ENCODE measurements at regions not wholly inside any gene's neighbourhood (a gene's known extent, or its start where the extent isn't known, plus 50 kb on each side); places are given as distances from the start of the nearest gene placed in this dataset.

- no peaks in the 10 kb centered on the region for H3K4me1 ChIP-seq (ENCODE audit: low read length)
- no peak overlapping the region for H3K9ac ChIP-seq (ENCODE audit: low read length)
- DNase-seq = no peak
- no peak overlapping the region for H3K4me2 ChIP-seq (ENCODE audit: low read depth, low read length)
- no peaks in the 10 kb centered on the region for H4K20me1 ChIP-seq (ENCODE audit: insufficient read depth, low read length)
- no peak for TF ChIP-seq CTCF (IDR thresholded peaks at IDR 0.05; ENCODE audit: low read length)
- TF ChIP-seq EZH2phosphoT487 (IDR thresholded peaks at IDR 0.05; ENCODE audit: low read length) = no peak
- TF ChIP-seq EZH2 (optimal IDR thresholded peaks at IDR 0.05; ENCODE audit: low read depth, low read length) = no peak
- no peaks in the 10 kb centered on the region for H3F3A ChIP-seq (ENCODE audit: insufficient read depth, low read length)
- no peaks in the 10 kb centered on the region for H3K79me2 ChIP-seq (ENCODE audit: low read length)
- H3K27me3 ChIP-seq (replicated peaks; ENCODE audit: insufficient read depth, low read length) = no peaks in the 10 kb centered on the region
- H3K36me3 ChIP-seq (replicated peaks; ENCODE audit: insufficient read depth, low read length) = no peaks in the 10 kb centered on the region
- H3K4me3 ChIP-seq (ENCODE audit: low read length) = no peak overlapping the region
- no peak overlapping the region for H3K27ac ChIP-seq (ENCODE audit: low read length)
- H3K9me2 ChIP-seq (replicated peaks; ENCODE audit: insufficient read depth, low read length) = no peaks in the 10 kb centered on the region
- H3K9me3 ChIP-seq (replicated peaks; ENCODE audit: insufficient read depth, low read length) = no peaks in the 10 kb centered on the region
- no peak overlapping the region for H2AFZ ChIP-seq (ENCODE audit: low read length)
These were observed 130.0 kb upstream of the SLC24A5 start for GRCh38 chr15:47990821-47991220.

- no peak overlapping the region for H3K4me3 ChIP-seq (ENCODE audit: low read length)
These were observed 129.4 kb upstream of the SLC24A5 start for GRCh38 chr15:47991357-47991756.

GRCh38 chr15:47993051-47993450 is 127.7 kb upstream of the SLC24A5 start:
- Histone ChIP-seq H3K4me2 (ENCODE audit: low read depth, low read length) (no peak overlapping the region), H3K79me2 (ENCODE audit: low read length) (no peaks in the 10 kb centered on the region), H3K27ac (ENCODE audit: low read length) (no peak overlapping the region), H3K9me3 (replicated peaks; ENCODE audit: insufficient read depth, low read length) (no peaks in the 10 kb centered on the region), H3K36me3 (replicated peaks; ENCODE audit: insufficient read depth, low read length) (no peaks in the 10 kb centered on the region), H4K20me1 (ENCODE audit: insufficient read depth, low read length) (no peaks in the 10 kb centered on the region), H3K4me3 (ENCODE audit: low read length) (no peak overlapping the region), H3K4me1 (ENCODE audit: low read length) (no peaks in the 10 kb centered on the region), H3K9ac (ENCODE audit: low read length) (no peak overlapping the region), H3K9me2 (replicated peaks; ENCODE audit: insufficient read depth, low read length) (no peaks in the 10 kb centered on the region), H3K27me3 (replicated peaks; ENCODE audit: insufficient read depth, low read length) (no peaks in the 10 kb centered on the region), H2AFZ (ENCODE audit: low read length) (no peak overlapping the region), H3F3A (ENCODE audit: insufficient read depth, low read length) (no peaks in the 10 kb centered on the region)
- no peak for DNase-seq
- TF ChIP-seq EZH2phosphoT487 (IDR thresholded peaks at IDR 0.05; ENCODE audit: low read length) (no peak), EZH2 (optimal IDR thresholded peaks at IDR 0.05; ENCODE audit: low read depth, low read length) (no peak), CTCF (IDR thresholded peaks at IDR 0.05; ENCODE audit: low read length) (no peak)

More at GRCh38 chr15:47991357-47991756, 129.4 kb upstream of the SLC24A5 start:
- no peak for TF ChIP-seq EZH2phosphoT487 (IDR thresholded peaks at IDR 0.05; ENCODE audit: low read length)
- no peak for TF ChIP-seq CTCF (IDR thresholded peaks at IDR 0.05; ENCODE audit: low read length)
- no peak for TF ChIP-seq EZH2 (optimal IDR thresholded peaks at IDR 0.05; ENCODE audit: low read depth, low read length)
- H3K27me3 ChIP-seq (replicated peaks; ENCODE audit: insufficient read depth, low read length) = no peaks in the 10 kb centered on the region
- no peaks in the 10 kb centered on the region for H3K9me3 ChIP-seq (replicated peaks; ENCODE audit: insufficient read depth, low read length)
- no peak overlapping the region for H3K9ac ChIP-seq (ENCODE audit: low read length)
- no peaks in the 10 kb centered on the region for H3K4me1 ChIP-seq (ENCODE audit: low read length)
- H2AFZ ChIP-seq (ENCODE audit: low read length) = no peak overlapping the region
- no peak overlapping the region for H3K4me2 ChIP-seq (ENCODE audit: low read depth, low read length)
- no peak for DNase-seq
- H3F3A ChIP-seq (ENCODE audit: insufficient read depth, low read length) = no peaks in the 10 kb centered on the region
- no peaks in the 10 kb centered on the region for H3K79me2 ChIP-seq (ENCODE audit: low read length)
- no peaks in the 10 kb centered on the region for H3K36me3 ChIP-seq (replicated peaks; ENCODE audit: insufficient read depth, low read length)
- no peaks in the 10 kb centered on the region for H3K9me2 ChIP-seq (replicated peaks; ENCODE audit: insufficient read depth, low read length)
- H3K27ac ChIP-seq (ENCODE audit: low read length) = no peak overlapping the region
- no peaks in the 10 kb centered on the region for H4K20me1 ChIP-seq (ENCODE audit: insufficient read depth, low read length)
